ENCODE measurements at regions not wholly inside any gene's neighbourhood (a gene's known extent, or its start where the extent isn't known, plus 50 kb on each side); places are given as distances from the start of the nearest gene placed in this dataset.

- DNase-seq (ENCODE audit: low spot score in 2 of 2), result no peak
Measured at GRCh38 chr1:29914936-29915335, 678.6 kb downstream of the PTPRU start.

GRCh38 chr1:29912425-29912824 is 676.1 kb downstream of the PTPRU start:
- no peaks in the 10 kb centered on the region for H3K4me1 ChIP-seq
- 29 to 33% methylated on average over 1 of the region's 1 CpG for WGBS, 2 donors
- no peak for DNase-seq (ENCODE audit: low spot score in 2 of 2)
- TF ChIP-seq POLR2A (IDR thresholded peaks at IDR 0.05) (no peak), EP300 (IDR thresholded peaks at IDR 0.05) (no peak), CTCF (IDR thresholded peaks at IDR 0.05) (no peak)
- H3K36me3 ChIP-seq, result no peaks in the 10 kb centered on the region
- H3K27ac ChIP-seq, result no peak overlapping the region
- no peaks in the 10 kb centered on the region for H3K9me3 ChIP-seq
- no peaks in the 10 kb centered on the region for H3K27me3 ChIP-seq
- H3K4me3 ChIP-seq, result no peak overlapping the region

More at GRCh38 chr1:29914936-29915335, 678.6 kb downstream of the PTPRU start:
- 6 to 22% methylated on average over 1 of the region's 1 CpG for WGBS, 2 donors
- Histone ChIP-seq H3K36me3 (no peaks in the 10 kb centered on the region), H3K27ac (no peak overlapping the region), H3K4me3 (no peak overlapping the region), H3K9me3 (no peaks in the 10 kb centered on the region), H3K4me1 (no peaks in the 10 kb centered on the region), H3K27me3 (no peaks in the 10 kb centered on the region)
- TF ChIP-seq EP300 (IDR thresholded peaks at IDR 0.05), result no peak
- no peak for TF ChIP-seq CTCF (IDR thresholded peaks at IDR 0.05)
- TF ChIP-seq POLR2A (IDR thresholded peaks at IDR 0.05), result no peak

- DNase-seq (ENCODE audit: low spot score in 2 of 2), result no peak
- 42 to 50% methylated on average over 7 of the region's 7 CpGs for WGBS, 2 donors
- TF ChIP-seq EP300 (IDR thresholded peaks at IDR 0.05) (no peak), POLR2A (IDR thresholded peaks at IDR 0.05) (no peak), CTCF (IDR thresholded peaks at IDR 0.05) (no peak)
Measured at GRCh38 chr1:29909962-29910361, 673.6 kb downstream of the PTPRU start.

GRCh38 chr1:29907596-29907995 is 671.3 kb downstream of the PTPRU start:
- WGBS, 2 donors, result 71 to 72% methylated on average over 7 of the region's 7 CpGs
- no peak for DNase-seq (ENCODE audit: low spot score in 2 of 2)
- no peaks in the 10 kb centered on the region for H3K4me1 ChIP-seq
- no peaks in the 10 kb centered on the region for H3K36me3 ChIP-seq
- no peak overlapping the region for H3K4me3 ChIP-seq
- no peak for TF ChIP-seq POLR2A (IDR thresholded peaks at IDR 0.05)
- no peak for TF ChIP-seq CTCF (IDR thresholded peaks at IDR 0.05)
- no peak for TF ChIP-seq EP300 (IDR thresholded peaks at IDR 0.05)
- no peak overlapping the region for H3K27ac ChIP-seq
- peaks cover 0 to under 1% of the 10 kb centered on the region in 2 donors for H3K27me3 ChIP-seq
- no peaks in the 10 kb centered on the region for H3K9me3 ChIP-seq

More at GRCh38 chr1:29909962-29910361, 673.6 kb downstream of the PTPRU start:
- Histone ChIP-seq H3K9me3 (no peaks in the 10 kb centered on the region), H3K4me1 (no peaks in the 10 kb centered on the region), H3K27ac (no peak overlapping the region), H3K4me3 (no peak overlapping the region), H3K27me3 (no peaks in the 10 kb centered on the region), H3K36me3 (no peaks in the 10 kb centered on the region)

- peaks cover 0 to 6% of the 10 kb centered on the region in 2 donors for H3K27me3 ChIP-seq
- H3K4me3 ChIP-seq, result no peak overlapping the region
- no peaks in the 10 kb centered on the region for H3K9me3 ChIP-seq
- H3K27ac ChIP-seq, result no peak overlapping the region
- DNase-seq (ENCODE audit: low spot score in 2 of 2), result no peak
- TF ChIP-seq CTCF (IDR thresholded peaks at IDR 0.05), result no peak
- no peak for TF ChIP-seq EP300 (IDR thresholded peaks at IDR 0.05)
- TF ChIP-seq POLR2A (IDR thresholded peaks at IDR 0.05), result no peak
- H3K4me1 ChIP-seq, result no peaks in the 10 kb centered on the region
- no peaks in the 10 kb centered on the region for H3K36me3 ChIP-seq
- 81 to 87% methylated on average over 6 of the region's 6 CpGs for WGBS, 2 donors
Measured at GRCh38 chr1:29906927-29907326, 670.6 kb downstream of the PTPRU start.
